ENCODE measurements at regions not wholly inside any gene's neighbourhood (a gene's known extent, or its start where the extent isn't known, plus 50 kb on each side); places are given as distances from the start of the nearest gene placed in this dataset.
A peak's percentile ranks its signal among the peaks of the same experiment; 100 is the strongest.
"Not testable (repeated sequence)": the region's sequence is repeated elsewhere in the genome, so short reads cannot be mapped to it uniquely, and the experiment has no call there.

- no peak for DNase-seq (ENCODE audit: low read depth)
Measured at GRCh38 chr1:166305371-166305770, 138.6 kb upstream of the FAM78B start.

GRCh38 chr1:166307261-166308188 lies 140.7 kb upstream of the FAM78B start:
- DNase-seq (ENCODE audit: low read depth): no peak

- not testable (repeated sequence) for DNase-seq (ENCODE audit: low read depth)
Measured at GRCh38 chr1:166316306-166316705, 149.5 kb upstream of the FAM78B start.

DNA sequence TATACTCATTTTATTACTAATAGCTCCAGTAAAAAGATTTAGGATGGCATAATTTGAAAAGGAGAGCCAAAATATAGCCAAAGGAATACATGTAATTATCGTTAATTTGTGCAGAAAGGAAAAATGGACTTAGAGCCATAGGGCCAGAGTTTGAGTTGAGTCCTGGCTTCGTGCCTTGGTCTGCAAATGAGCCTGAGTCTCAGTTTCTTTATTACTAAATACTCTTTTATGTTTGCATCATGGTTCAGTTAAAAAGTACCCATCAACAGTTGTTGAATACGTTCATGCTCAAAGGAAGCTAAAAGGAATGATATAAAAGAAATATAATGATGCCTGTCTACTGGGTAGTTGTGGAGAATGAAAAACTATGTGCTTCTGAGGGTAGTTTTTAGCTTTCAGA lies 155.7 kb upstream of the FAM78B start:
- DNase-seq (ENCODE audit: low read depth): no peak

DNA sequence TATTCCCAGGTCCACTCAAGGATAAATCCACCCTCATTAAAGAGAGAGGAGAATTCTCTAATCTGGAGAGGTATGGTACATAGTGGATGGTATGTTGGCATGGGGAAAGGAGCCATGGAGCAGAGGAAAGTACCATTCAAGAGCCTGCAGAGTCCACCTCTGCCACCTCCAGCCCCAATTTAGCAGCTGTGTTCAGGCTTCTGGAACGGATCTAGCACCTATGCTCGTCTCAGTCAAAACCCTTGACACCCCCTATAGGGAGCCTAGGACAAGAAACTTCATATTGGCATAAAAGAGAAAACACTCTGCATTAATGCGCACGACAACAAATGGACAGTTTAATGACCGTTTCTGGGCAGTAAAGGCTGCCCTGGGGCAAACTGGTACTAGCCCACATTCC lies 161.1 kb upstream of the FAM78B start:
- no peak for DNase-seq (ENCODE audit: low read depth)

DNA sequence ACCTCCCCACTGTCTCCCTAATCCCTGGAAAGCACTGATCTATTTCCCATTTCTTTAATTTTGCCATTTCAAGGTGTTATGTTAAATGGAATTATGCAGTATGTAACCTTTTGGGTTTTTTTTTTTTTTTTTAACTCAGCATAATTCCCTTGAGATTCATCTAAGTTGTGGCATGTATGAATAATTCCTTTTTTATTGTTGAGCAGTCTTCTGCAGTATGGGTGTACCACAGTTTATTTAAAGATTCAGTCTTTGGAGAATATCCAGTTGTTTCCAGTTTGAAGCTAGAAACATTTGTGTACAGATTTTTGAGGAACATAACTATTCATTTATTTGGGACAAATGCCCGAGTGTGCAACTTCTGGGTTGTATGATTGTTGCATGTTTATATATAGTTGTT lies 162.2 kb upstream of the FAM78B start:
- no peak for DNase-seq (ENCODE audit: low read depth)

GRCh38 chr1:166330096-166330495 lies 163.3 kb upstream of the FAM78B start:
- no peak for DNase-seq (ENCODE audit: low read depth)

DNA sequence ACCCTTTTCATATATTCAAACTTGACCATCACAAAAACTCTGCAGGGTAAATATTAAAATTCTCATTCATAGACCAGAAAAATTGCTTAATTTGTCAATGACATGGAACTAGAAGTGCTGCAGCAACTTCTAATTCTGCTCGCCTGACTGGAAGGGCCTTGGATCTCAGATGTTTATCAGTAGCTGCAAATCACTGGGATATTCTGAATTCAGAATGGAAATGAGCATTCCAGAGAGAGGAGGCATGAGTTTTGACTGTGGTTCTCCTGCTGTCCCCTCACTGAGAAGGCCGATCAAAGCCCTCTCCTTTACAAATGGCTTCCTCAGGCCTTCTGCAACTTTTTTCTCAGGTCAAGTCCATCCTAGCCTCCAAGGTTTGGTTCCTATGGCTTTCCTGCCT lies 171.3 kb upstream of the FAM78B start:
- DNase-seq (ENCODE audit: low read depth): no peak

GRCh38 chr1:166340709-166341108 lies 173.9 kb upstream of the FAM78B start:
- DNase-seq (ENCODE audit: low read depth): no peak

DNA sequence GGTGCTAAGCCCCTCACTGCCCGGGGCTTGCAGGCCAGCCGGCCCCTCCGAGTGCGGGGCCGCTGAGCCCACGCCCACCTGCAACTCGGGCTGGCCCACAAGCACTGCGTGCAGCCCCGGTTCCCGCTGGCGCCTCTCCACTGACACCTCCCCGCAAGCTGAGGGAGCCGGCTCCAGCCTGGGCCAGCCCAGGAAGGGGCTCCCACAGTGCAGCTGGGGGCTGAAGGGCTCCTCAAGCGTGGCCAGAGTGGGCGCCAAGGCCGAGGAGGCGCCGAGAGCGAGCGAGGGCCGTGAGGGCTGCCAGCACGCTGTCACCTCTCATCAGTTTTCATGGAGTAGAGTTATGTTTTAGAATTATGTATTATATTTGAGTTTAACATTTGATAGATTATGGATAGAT lies 176.5 kb upstream of the FAM78B start:
- no peak for DNase-seq (ENCODE audit: low read depth)

- DNase-seq (ENCODE audit: low read depth): no peak
Measured at GRCh38 chr1:166350490-166350889, 183.7 kb upstream of the FAM78B start.

DNA sequence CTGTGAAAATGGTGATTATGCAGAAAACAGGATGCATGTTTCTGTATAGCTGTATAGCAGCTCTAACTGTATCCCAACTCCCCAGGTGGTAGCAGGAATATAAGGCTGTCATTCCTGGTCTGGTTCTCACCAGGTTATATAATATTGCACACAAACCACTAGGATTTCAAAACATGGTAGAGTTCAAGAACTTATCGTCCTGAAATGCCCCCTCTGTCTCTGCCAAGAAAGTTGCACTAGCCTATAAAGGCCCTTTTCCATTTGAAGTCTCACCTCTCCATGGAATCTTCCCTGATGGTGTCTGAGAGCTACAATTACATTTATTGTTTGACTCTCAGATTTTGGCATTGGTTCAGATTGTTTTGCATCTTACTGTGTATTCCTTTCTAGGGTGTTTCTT lies 184.9 kb upstream of the FAM78B start:
- no peak for DNase-seq (ENCODE audit: low read depth)

- DNase-seq (ENCODE audit: low read depth): no peak
Measured at GRCh38 chr1:166353213-166353612, 186.4 kb upstream of the FAM78B start.

DNA sequence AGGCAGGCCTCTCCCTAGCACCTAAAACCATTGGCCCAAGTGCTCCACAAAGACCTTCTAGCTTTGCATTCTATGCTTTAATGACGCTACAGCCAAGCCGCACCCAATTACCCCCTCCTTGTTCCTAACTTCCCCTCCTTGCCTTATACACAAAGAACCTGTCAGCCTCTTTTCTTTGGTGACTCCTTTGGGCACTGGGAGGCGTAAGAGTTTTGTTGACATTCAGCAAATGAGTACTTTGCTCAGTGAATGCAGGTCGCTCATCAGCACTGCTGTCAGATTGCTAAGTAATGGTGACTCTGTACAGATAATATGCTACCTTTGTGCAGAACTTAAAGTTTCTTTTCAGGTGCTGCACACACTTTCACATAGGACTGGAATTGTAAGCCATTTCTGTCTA lies 187.6 kb upstream of the FAM78B start:
- DNase-seq (ENCODE audit: low read depth): no peak

DNA sequence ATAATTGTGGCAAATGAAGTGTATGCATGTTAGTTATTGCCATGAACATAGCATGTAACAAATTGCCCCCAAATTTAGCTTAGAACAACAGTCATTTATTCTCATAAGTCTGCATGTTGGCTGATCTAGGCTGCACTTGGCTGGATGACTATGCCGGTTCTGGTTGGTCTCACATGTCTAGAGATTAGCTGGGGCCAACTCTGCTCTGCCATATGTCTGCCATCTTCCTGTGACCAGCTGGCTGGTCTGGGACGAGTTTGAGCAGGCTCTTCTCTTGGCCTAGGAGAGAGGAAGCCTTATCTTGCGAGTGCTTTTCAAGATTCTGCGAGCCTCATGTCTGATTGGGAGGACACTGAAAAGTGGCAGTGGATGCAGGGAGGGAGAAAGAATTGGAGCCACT lies 198.3 kb upstream of the FAM78B start:
- DNase-seq (ENCODE audit: low read depth): no peak

GRCh38 chr1:166368030-166368429 lies 201.2 kb upstream of the FAM78B start:
- no peak for DNase-seq (ENCODE audit: low read depth)

- peak; percentile 7 for DNase-seq (ENCODE audit: low read depth)
Measured at GRCh38 chr1:166377896-166378295, 211.1 kb upstream of the FAM78B start.

- peak; percentile 17 for DNase-seq (ENCODE audit: low read depth)
Measured at GRCh38 chr1:166378805-166379204, 212.0 kb upstream of the FAM78B start.

DNA sequence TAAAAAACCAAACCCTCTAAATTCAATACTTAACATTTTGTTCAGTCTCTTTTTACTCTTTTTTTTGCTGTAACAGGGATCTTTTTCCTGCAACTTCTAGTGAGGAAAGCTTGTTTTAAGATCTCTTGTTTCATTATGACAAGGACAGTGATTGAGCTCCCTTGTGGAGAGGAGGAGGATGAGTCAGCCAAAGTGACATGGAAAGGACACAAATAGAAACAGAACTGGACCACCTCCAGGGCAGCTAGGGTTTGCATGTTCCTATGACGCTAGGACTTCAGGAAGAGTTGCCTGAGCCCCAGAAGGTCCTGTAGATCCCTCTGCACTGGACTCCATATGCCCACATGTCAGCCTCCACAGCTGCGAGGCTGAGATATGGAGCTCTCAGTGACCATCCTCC lies 212.6 kb upstream of the FAM78B start:
- DNase-seq (ENCODE audit: low read depth): peak; percentile 77

- DNase-seq (ENCODE audit: low read depth): no peak
Measured at GRCh38 chr1:166383137-166383536, 216.3 kb upstream of the FAM78B start.

DNA sequence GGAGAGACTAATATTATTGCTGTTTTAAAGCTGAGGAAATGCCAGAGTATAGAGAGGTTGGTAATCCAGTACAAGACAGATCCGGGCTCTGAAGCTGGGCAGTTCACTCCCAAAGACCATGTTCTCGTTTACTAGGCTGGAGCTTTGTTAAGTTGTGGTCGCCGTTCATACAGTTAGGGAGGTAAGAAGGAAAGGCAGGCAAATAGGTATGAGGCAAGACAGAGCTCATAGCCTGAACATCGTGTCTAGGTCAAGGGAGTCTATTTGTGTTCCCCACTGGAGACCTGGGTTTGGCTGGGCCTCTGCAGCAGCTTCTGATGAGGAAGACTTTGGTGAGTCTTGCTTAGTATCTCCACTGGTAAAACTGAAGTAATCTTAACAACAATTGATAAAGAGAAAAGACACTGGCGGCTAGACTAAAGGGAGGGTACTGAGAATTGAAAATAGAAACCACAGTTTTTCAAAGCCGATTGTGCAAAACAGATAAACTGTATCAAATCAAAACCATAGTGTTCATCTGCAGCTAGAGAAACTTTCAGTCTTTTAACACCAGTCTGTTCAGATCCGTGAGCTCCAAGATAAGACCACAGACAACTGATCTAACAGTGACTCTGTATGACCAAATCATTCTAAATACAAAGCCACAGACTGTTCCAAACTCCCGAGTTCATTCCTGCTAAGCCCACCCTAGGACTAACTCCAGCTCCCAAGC lies 217.0 kb upstream of the FAM78B start:
- no peak for DNase-seq (ENCODE audit: low read depth)

DNA sequence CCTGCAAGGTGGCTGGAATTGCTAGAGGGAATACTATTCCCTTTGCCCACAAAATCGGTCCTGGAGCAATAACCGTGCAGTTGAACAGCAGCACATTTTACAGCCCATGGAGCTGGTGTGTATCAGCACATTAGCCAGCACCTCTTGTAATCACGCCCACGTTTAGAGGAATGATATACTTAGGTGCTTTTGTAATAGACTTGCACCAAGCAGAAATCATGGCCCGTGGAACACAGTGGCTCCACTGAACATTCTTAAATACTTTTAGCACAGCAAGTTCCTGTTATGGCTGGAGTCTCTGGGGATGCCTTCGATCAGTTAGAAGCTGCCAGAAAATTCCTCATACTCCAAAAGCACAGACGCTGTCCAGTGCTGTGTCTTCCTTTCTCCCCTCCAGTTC lies 218.1 kb upstream of the FAM78B start:
- DNase-seq (ENCODE audit: low read depth): no peak

GRCh38 chr1:166390366-166391033 lies 223.7 kb upstream of the FAM78B start:
- peak; percentile 81 for DNase-seq (ENCODE audit: low read depth)

Measured in RPMI7951 (cell line).